OCI-LY3 (cell line): ENCODE measurements at regions not wholly inside any gene's neighbourhood (a gene's known extent, or its start where the extent isn't known, plus 50 kb on each side); places are given as distances from the start of the nearest gene placed in this dataset.

Experiments used
- H2AFZ ChIP-seq: fragments of 200-600, 300-600 bp; shearing (Covaris generic); 2 replicates; pipeline ENCODE4 v1.6.0; 2014; ENCODE audit warnings: antibody characterized with exemption, low read depth, low read length
- H3K27ac ChIP-seq: fragments of 200-600, 300-600 bp; sonication (generic); 2 replicates; pipeline ENCODE4 v1.5.1; 2014; ENCODE audit warnings: mild to moderate bottlenecking, low read length, moderate library complexity, mixed read lengths
- H3K27me3 ChIP-seq: fragments of 200-600, 300-600 bp; sonication (generic); 2 replicates; pipeline ENCODE4 v1.6.1; 2014; ENCODE audit warnings: low read depth, low read length, mixed read lengths
- H3K36me3 ChIP-seq: fragments of 200-600, 300-600 bp; sonication (generic); replicated peaks from 2 replicates; pipeline ENCODE3; 2014; ENCODE audit warnings: low read depth, low read length, mixed read lengths
- H3K4me1 ChIP-seq: fragments of 300-600, 200-600 bp; sonication (generic); 2 replicates; pipeline ENCODE4 v1.6.1; 2014; ENCODE audit warnings: low read length, mixed read lengths
- H3K4me2 ChIP-seq: fragments of 200-600, 300-600 bp; sonication (generic); 2 replicates; pipeline ENCODE4 v1.6.1; 2014; ENCODE audit warnings: low read length, mixed read lengths
- H3K4me3 ChIP-seq: fragments of 300-600, 200-600 bp; sonication (generic); 2 replicates; pipeline ENCODE4 v1.5.1; 2014; ENCODE audit warnings: antibody characterized with exemption, mild to moderate bottlenecking, low read length, moderate library complexity
- H3K79me2 ChIP-seq: fragments of 300-600, 200-600 bp; shearing (Covaris generic); 2 replicates; pipeline ENCODE4 v1.6.1; 2014; ENCODE audit warnings: mild to moderate bottlenecking, low read length, mixed read lengths
- H3K9ac ChIP-seq: fragments of 300-600, 200-600 bp; shearing (Covaris generic); 2 replicates; pipeline ENCODE4 v1.6.0; 2014; ENCODE audit warnings: mild to moderate bottlenecking, low read length, moderate library complexity
- H3K9me3 ChIP-seq: fragments of 200-600, 300-600 bp; shearing (Covaris generic); 2 replicates; pipeline ENCODE4 v1.6.1; 2014; ENCODE audit warnings: low read length, mixed read lengths; ENCODE audit not compliant: insufficient read depth
- H4K20me1 ChIP-seq: fragments of 200-600, 300-600 bp; sonication (generic); 2 replicates; pipeline ENCODE4 v1.6.1; 2016; ENCODE audit warnings: low read length, mixed read lengths; ENCODE audit not compliant: insufficient read depth
- CTCF ChIP-seq: fragments of 200-600, 300-600 bp; sonication (generic); IDR thresholded peaks from 2 replicates; pipeline ENCODE4 v1.5.1; 2014; ENCODE audit warnings: antibody characterized with exemption, low read length, low read depth
- EZH2phosphoT487 ChIP-seq: fragments of 200-600 bp; shearing (Covaris generic); IDR thresholded peaks from 2 replicates; pipeline ENCODE4 v1.6.1; 2018; ENCODE audit warnings: antibody characterized with exemption, mixed run types, low read depth

GRCh38 chr2:226223704-226224103, 575.9 kb downstream of the IRS1 start:
- no peaks in the 10 kb centered on the region for H4K20me1 ChIP-seq
- TF ChIP-seq CTCF (no peak), EZH2phosphoT487 (no peak)
- no peaks in the 10 kb centered on the region for H3K79me2 ChIP-seq
- H3K36me3 ChIP-seq = no peaks in the 10 kb centered on the region
- H3K4me3 ChIP-seq = no peak overlapping the region
- H3K27me3 ChIP-seq = no peaks in the 10 kb centered on the region
- no peaks in the 10 kb centered on the region for H3K9me3 ChIP-seq
- H3K27ac ChIP-seq = no peak overlapping the region
- no peak overlapping the region for H2AFZ ChIP-seq
- no peaks in the 10 kb centered on the region for H3K4me1 ChIP-seq
- no peak overlapping the region for H3K9ac ChIP-seq
- H3K4me2 ChIP-seq = no peak overlapping the region

- H4K20me1 ChIP-seq = no peaks in the 10 kb centered on the region
- no peaks in the 10 kb centered on the region for H3K27me3 ChIP-seq
- no peak overlapping the region for H2AFZ ChIP-seq
- H3K4me1 ChIP-seq = no peaks in the 10 kb centered on the region
- H3K79me2 ChIP-seq = no peaks in the 10 kb centered on the region
- H3K9me3 ChIP-seq = no peaks in the 10 kb centered on the region
- no peak overlapping the region for H3K4me2 ChIP-seq
- H3K36me3 ChIP-seq = no peaks in the 10 kb centered on the region
- no peak overlapping the region for H3K4me3 ChIP-seq
- H3K9ac ChIP-seq = no peak overlapping the region
- TF ChIP-seq CTCF (no peak), EZH2phosphoT487 (no peak)
- no peak overlapping the region for H3K27ac ChIP-seq
These were observed 579.1 kb downstream of the IRS1 start for GRCh38 chr2:226220511-226220910.

GRCh38 chr2:226217191-226217590, 582.4 kb downstream of the IRS1 start:
- Histone ChIP-seq H3K79me2 (no peaks in the 10 kb centered on the region), H3K36me3 (no peaks in the 10 kb centered on the region), H3K4me1 (no peaks in the 10 kb centered on the region), H3K27me3 (no peaks in the 10 kb centered on the region; the same call in 1 of the 2 replicates), H3K27ac (no peak overlapping the region), H3K4me2 (no peak overlapping the region), H4K20me1 (no peaks in the 10 kb centered on the region), H2AFZ (no peak overlapping the region), H3K9ac (no peak overlapping the region), H3K9me3 (no peaks in the 10 kb centered on the region), H3K4me3 (no peak overlapping the region)
- no peak for TF ChIP-seq CTCF
- TF ChIP-seq EZH2phosphoT487 = no peak

GRCh38 chr2:226216575-226216974, 583.0 kb downstream of the IRS1 start:
- no peaks in the 10 kb centered on the region for H3K4me1 ChIP-seq
- H3K27me3 ChIP-seq = no peaks in the 10 kb centered on the region; the same call in 1 of the 2 replicates
- H3K36me3 ChIP-seq = no peaks in the 10 kb centered on the region
- TF ChIP-seq EZH2phosphoT487 = no peak
- TF ChIP-seq CTCF = no peak
- no peaks in the 10 kb centered on the region for H3K9me3 ChIP-seq
- H3K4me3 ChIP-seq = no peak overlapping the region
- H3K79me2 ChIP-seq = no peaks in the 10 kb centered on the region
- no peaks in the 10 kb centered on the region for H4K20me1 ChIP-seq
- no peak overlapping the region for H3K4me2 ChIP-seq
- no peak overlapping the region for H3K27ac ChIP-seq
- no peak overlapping the region for H2AFZ ChIP-seq
- no peak overlapping the region for H3K9ac ChIP-seq
